ENCODE measurements at regions not wholly inside any gene's neighbourhood (a gene's known extent, or its start where the extent isn't known, plus 50 kb on each side); places are given as distances from the start of the nearest gene placed in this dataset.

DNA sequence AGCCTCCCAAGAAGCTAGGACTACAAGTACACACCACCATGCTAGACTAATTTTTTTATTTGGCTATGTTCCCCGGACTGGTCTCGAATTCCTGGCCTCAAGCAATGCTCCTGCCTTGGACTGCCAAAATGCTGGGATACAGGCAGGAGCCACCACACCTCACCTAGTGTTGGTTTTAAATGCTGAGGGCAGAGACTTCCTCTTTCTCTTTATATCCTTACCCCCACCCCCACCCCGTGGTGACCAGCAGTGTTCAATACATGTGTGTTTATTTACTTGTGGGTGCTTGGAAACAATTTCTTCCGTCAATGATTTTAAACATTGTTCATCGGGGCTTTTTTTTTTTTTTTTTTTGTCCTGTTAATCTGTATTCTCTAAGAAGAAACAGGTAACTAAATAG, 158.9 kb downstream of the ZBTB18 start:
- DNase-seq (ENCODE audit: low read depth) = no peak

DNA sequence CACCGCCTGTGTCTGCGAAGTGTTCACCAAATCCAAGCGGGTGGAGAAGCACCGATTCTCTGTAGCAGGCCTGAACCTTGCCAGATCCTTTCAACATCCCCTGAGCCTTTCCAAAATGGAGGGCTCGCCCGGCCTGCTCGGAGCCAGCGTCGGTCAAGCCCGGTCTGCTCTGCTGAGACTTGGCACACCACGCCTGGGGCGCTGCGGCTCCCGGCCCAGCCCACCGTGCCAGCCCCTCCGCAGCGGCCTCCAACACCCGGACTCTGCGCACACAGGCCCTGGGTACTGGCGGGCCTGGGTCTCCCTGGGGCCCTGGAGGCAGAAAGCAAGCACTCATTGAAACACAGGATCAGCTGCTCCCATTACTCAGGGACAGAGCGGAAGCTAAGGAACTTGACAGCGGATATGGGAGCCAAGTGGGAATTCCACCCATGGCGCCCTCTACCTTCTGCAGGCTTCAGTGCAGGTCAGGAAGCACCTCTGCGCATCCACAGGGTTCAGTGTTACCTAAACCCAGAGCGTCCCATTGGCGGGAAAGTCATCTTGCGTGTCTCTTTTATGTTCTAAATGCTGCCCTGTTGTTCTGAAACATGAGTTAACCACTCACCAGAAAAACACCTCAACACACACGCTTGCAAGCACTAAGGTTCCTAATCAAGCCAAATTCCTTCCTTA, 159.9 kb downstream of the ZBTB18 start:
- no peak overlapping the region for H3K4me3 ChIP-seq (ENCODE audit: low read length)
- DNase-seq (ENCODE audit: low read depth) = peak; percentile 12
- TF ChIP-seq, protein P1, sequence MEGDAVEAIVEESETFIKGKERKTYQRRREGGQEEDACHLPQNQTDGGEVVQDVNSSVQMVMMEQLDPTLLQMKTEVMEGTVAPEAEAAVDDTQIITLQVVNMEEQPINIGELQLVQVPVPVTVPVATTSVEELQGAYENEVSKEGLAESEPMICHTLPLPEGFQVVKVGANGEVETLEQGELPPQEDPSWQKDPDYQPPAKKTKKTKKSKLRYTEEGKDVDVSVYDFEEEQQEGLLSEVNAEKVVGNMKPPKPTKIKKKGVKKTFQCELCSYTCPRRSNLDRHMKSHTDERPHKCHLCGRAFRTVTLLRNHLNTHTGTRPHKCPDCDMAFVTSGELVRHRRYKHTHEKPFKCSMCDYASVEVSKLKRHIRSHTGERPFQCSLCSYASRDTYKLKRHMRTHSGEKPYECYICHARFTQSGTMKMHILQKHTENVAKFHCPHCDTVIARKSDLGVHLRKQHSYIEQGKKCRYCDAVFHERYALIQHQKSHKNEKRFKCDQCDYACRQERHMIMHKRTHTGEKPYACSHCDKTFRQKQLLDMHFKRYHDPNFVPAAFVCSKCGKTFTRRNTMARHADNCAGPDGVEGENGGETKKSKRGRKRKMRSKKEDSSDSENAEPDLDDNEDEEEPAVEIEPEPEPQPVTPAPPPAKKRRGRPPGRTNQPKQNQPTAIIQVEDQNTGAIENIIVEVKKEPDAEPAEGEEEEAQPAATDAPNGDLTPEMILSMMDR (IDR thresholded peaks at IDR 0.05; ENCODE audit: insufficient read depth, low read depth, low read length, missing control alignments) = peak; percentile 50

More for the DNA sequence above, 158.9 kb downstream of the ZBTB18 start:
- TF ChIP-seq, protein P1 (IDR thresholded peaks at IDR 0.05; ENCODE audit: insufficient read depth, low read depth, low read length, missing control alignments) = no peak
- no peak overlapping the region for H3K4me3 ChIP-seq (ENCODE audit: low read length)

- TF ChIP-seq, protein P1 (IDR thresholded peaks at IDR 0.05; ENCODE audit: insufficient read depth, low read depth, low read length, missing control alignments) = no peak
- DNase-seq (ENCODE audit: low read depth) = peak; percentile 58
- H3K4me3 ChIP-seq (ENCODE audit: low read length) = no peak overlapping the region
These were observed 160.5 kb downstream of the ZBTB18 start for GRCh38 chr1:244211559-244211944.

DNA sequence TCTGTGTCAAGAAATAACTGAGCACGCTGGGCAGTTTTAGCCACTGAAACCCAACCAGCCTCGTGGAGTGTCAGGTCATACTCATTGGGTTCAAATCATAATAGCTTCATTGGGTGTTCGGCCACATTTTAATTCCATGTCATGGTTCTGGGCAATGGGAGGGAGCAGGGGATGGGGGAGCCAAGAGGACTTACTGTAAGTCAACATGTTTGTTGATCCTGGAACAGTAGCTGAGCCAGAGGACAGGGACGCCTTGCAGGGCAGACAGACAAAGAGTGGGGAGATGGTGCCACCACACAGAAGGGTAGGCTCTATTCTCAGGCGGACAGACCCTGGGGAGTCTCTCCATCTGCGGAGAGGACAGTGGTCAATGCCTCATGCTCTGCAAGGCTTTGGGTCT, 161.1 kb downstream of the ZBTB18 start:
- H3K4me3 ChIP-seq (ENCODE audit: low read length) = no peak overlapping the region
- TF ChIP-seq, protein P1 (IDR thresholded peaks at IDR 0.05; ENCODE audit: insufficient read depth, low read depth, low read length, missing control alignments) = no peak
- no peak for DNase-seq (ENCODE audit: low read depth)

GRCh38 chr1:244212797-244213475, 161.9 kb downstream of the ZBTB18 start:
- no peak for DNase-seq (ENCODE audit: low read depth)
- no peak overlapping the region for H3K4me3 ChIP-seq (ENCODE audit: low read length)
- TF ChIP-seq, protein P1 (IDR thresholded peaks at IDR 0.05; ENCODE audit: insufficient read depth, low read depth, low read length, missing control alignments) = no peak

GRCh38 chr1:244214009-244214967, 163.2 kb downstream of the ZBTB18 start:
- H3K4me3 ChIP-seq (ENCODE audit: low read length) = no peak overlapping the region
- TF ChIP-seq, protein P1 (IDR thresholded peaks at IDR 0.05; ENCODE audit: insufficient read depth, low read depth, low read length, missing control alignments) = no peak
- peak; percentile 24 for DNase-seq (ENCODE audit: low read depth)

Measured in epithelial cell of esophagus (primary cell).